ENCODE measurements at regions not wholly inside any gene's neighbourhood (a gene's known extent, or its start where the extent isn't known, plus 50 kb on each side); places are given as distances from the start of the nearest gene placed in this dataset.

- DNase-seq: no peak
Observed at GRCh38 chr10:28812384-28813372, 135.4 kb downstream of the BAMBI start.

GRCh38 chr10:28815681-28816080 is 138.4 kb downstream of the BAMBI start:
- no peak for DNase-seq

- DNase-seq: peak; percentile 58
Observed at GRCh38 chr10:28822719-28823464, 145.6 kb downstream of the BAMBI start.

GRCh38 chr10:28823501-28824075 is 146.3 kb downstream of the BAMBI start:
- DNase-seq: no peak

- DNase-seq: no peak
Observed at GRCh38 chr10:28833313-28833712, 156.0 kb downstream of the BAMBI start.

- DNase-seq: no peak
Observed at GRCh38 chr10:28836435-28836743, 159.1 kb downstream of the BAMBI start.

- DNase-seq: no peak
Observed at GRCh38 chr10:28837613-28838390, 160.5 kb downstream of the BAMBI start.

GRCh38 chr10:28838908-28839307 is 161.6 kb downstream of the BAMBI start:
- peak; percentile 34 for DNase-seq

GRCh38 chr10:28839600-28840007 is 162.3 kb downstream of the BAMBI start:
- peak; percentile 89 for DNase-seq

GRCh38 chr10:28840202-28840601 is 162.9 kb downstream of the BAMBI start:
- DNase-seq: no peak

- DNase-seq: no peak
Observed at GRCh38 chr10:28840971-28841370, 163.7 kb downstream of the BAMBI start.

- DNase-seq: no peak
Observed at GRCh38 chr10:28841625-28842024, 164.3 kb downstream of the BAMBI start.

GRCh38 chr10:28842321-28842720 is 165.0 kb downstream of the BAMBI start:
- peak; percentile 30 for DNase-seq

GRCh38 chr10:28845009-28845682 is 167.8 kb downstream of the BAMBI start:
- DNase-seq: peak; percentile 35

- DNase-seq: no peak
Observed at GRCh38 chr10:28849309-28849708, 172.0 kb downstream of the BAMBI start.

GRCh38 chr10:28849821-28850220 is 172.5 kb downstream of the BAMBI start:
- DNase-seq: peak; percentile 74

- no peak for DNase-seq
Observed at GRCh38 chr10:28850784-28851183, 173.5 kb downstream of the BAMBI start.

- no peak for DNase-seq
Observed at GRCh38 chr10:28853195-28853594, 175.9 kb downstream of the BAMBI start.

- DNase-seq: no peak
Observed at GRCh38 chr10:28857164-28857563, 179.8 kb downstream of the BAMBI start.

GRCh38 chr10:28858646-28859045 is 181.3 kb downstream of the BAMBI start:
- no peak for DNase-seq

- no peak for DNase-seq
Observed at GRCh38 chr10:28859791-28860190, 182.5 kb downstream of the BAMBI start.

GRCh38 chr10:28862219-28862618 is 184.9 kb downstream of the BAMBI start:
- no peak for DNase-seq
